ENCODE measurements at regions not wholly inside any gene's neighbourhood (a gene's known extent, or its start where the extent isn't known, plus 50 kb on each side); places are given as distances from the start of the nearest gene placed in this dataset.

- H2AK5ac ChIP-seq (ENCODE audit: low read depth, low read length), result no peak overlapping the region
- H3K4me3 ChIP-seq (ENCODE audit: extremely low read depth in 1 of 4, insufficient read depth in 2 of 4, low read depth in 3 of 4, low read length in 4 of 4), result no peak overlapping the region
- H3K27ac ChIP-seq (ENCODE audit: low read depth, low read length), result no peak overlapping the region
- H2BK5ac ChIP-seq (ENCODE audit: low read depth, low read length), result no peak overlapping the region
- no peak overlapping the region for H3K9ac ChIP-seq (replicated peaks in 1 of 4; ENCODE audit: extremely low read depth in 1 of 4, low read depth in 3 of 4, low read length in 3 of 4)
- no peaks in the 10 kb centered on the region for H3K27me3 ChIP-seq (replicated peaks in 1 of 4; ENCODE audit: control insufficient read depth in 3 of 4, extremely low read depth in 1 of 4, insufficient read depth in 3 of 4, low read length in 3 of 4)
- H4K91ac ChIP-seq (replicated peaks; ENCODE audit: insufficient read length, low read length), result no peak overlapping the region
- H3K79me1 ChIP-seq (ENCODE audit: low read depth, low read length), result no peaks in the 10 kb centered on the region
- H4K20me1 ChIP-seq (replicated peaks in 1 of 2; ENCODE audit: control insufficient read depth in 1 of 2, insufficient read depth in 2 of 2, low read length in 2 of 2), result no peaks in the 10 kb centered on the region
- H4K5ac ChIP-seq (ENCODE audit: insufficient read length, low read depth, low read length), result no peak overlapping the region
- no peak overlapping the region for H2BK12ac ChIP-seq (ENCODE audit: low read depth, low read length)
- no peak overlapping the region for H2BK120ac ChIP-seq (replicated peaks; ENCODE audit: low read depth, low read length)
- no peaks in the 10 kb centered on the region for H3K4me1 ChIP-seq (replicated peaks in 1 of 4; ENCODE audit: control insufficient read depth in 3 of 4, insufficient read depth in 4 of 4, low read length in 3 of 4)
- H3K4me2 ChIP-seq (ENCODE audit: insufficient read depth in 1 of 2, low read depth in 2 of 2, low read length in 2 of 2), result no peak overlapping the region
- no peak overlapping the region for H3K4ac ChIP-seq (replicated peaks; ENCODE audit: insufficient read length, low read depth, low read length)
- DNase-seq (ENCODE audit: low read depth in 1 of 2, low spot score in 2 of 2) (no peak), FAIRE-seq (no peak)
- H3K23me2 ChIP-seq (ENCODE audit: low read depth, low read length), result no peaks in the 10 kb centered on the region
- H3K79me2 ChIP-seq (ENCODE audit: control insufficient read depth in 1 of 2, insufficient read depth in 2 of 2, low read length in 2 of 2), result no peaks in the 10 kb centered on the region
- POLR2A ChIA-PET (ENCODE audit: partially characterized antibody), result no interaction called here
- H2AFZ ChIP-seq (ENCODE audit: low read length), result no peak overlapping the region
- no peak overlapping the region for H3K14ac ChIP-seq (ENCODE audit: insufficient read length)
- H3K36me3 ChIP-seq (ENCODE audit: control insufficient read depth in 2 of 4, insufficient read depth in 4 of 4, low read length in 3 of 4), result no peaks in the 10 kb centered on the region
- H2BK15ac ChIP-seq (ENCODE audit: low read length), result no peak overlapping the region
- no peak overlapping the region for H2BK20ac ChIP-seq (ENCODE audit: low read length)
- H3K23ac ChIP-seq (ENCODE audit: insufficient read length), result no peak overlapping the region
- H4K8ac ChIP-seq (ENCODE audit: extremely low read depth, insufficient read depth, low read length), result no peak overlapping the region
- no peaks in the 10 kb centered on the region; a peak in 1 of 4 replicates for H3K9me3 ChIP-seq (ENCODE audit: insufficient read depth in 2 of 2, low read depth in 1 of 2, low read length in 1 of 2)
- CTCF ChIA-PET (ENCODE audit: partially characterized antibody), result interaction anchor here (0.6 to 2.0 kb wide), 3 partner anchors 14 to 228 kb away, joined by 3 to 5 read pairs (median 3); no protein-coding TSS in a partner anchor
- H3K56ac ChIP-seq (replicated peaks; ENCODE audit: insufficient read length, low read depth, low read length), result no peak overlapping the region
- 84% methylated on average over 6 of the region's 6 CpGs; no CpG with 5 or more reads in 1 of the 2 experiments for WGBS, 2 experiments (ENCODE audit: extremely low coverage in 1 of 2, insufficient coverage in 1 of 2, insufficient read length in 1 of 2, insufficient replicate concordance in 2 of 2, low coverage in 1 of 2, low lambda C conversion rate in 2 of 2, missing lambda C conversion rate in 1 of 2)
- no peak overlapping the region for H3K18ac ChIP-seq (ENCODE audit: extremely low read depth, low read length)
- TF ChIP-seq CREB1 (IDR thresholded peaks at IDR 0.05) (no peak), FOSL1 (IDR thresholded peaks at IDR 0.05; ENCODE audit: insufficient read depth, low read depth, low read length) (no peak), SIN3A (conservative IDR thresholded peaks at IDR 0.05 in 1 of 2, IDR thresholded peaks at IDR 0.05 in 1 of 2; ENCODE audit: low read depth in 1 of 2, low read length in 2 of 2) (no peak), CEBPB (IDR thresholded peaks at IDR 0.05; ENCODE audit: low read depth, low read length) (no peak), CBX8 (IDR thresholded peaks at IDR 0.05; ENCODE audit: borderline replicate concordance, low read depth, low read length) (no peak), BCL11A (IDR thresholded peaks at IDR 0.05; ENCODE audit: low read depth in 2 of 2, low read length in 2 of 2) (no peak), YY1 (IDR thresholded peaks at IDR 0.05; ENCODE audit: low read depth, low read length) (no peak), CBX5 (IDR thresholded peaks at IDR 0.05; ENCODE audit: low read depth, low read length) (no peak), CTBP2 (IDR thresholded peaks at IDR 0.05; ENCODE audit: borderline replicate concordance, insufficient read depth, insufficient read length, low read length) (no peak), POU5F1 (IDR thresholded peaks at IDR 0.05; ENCODE audit: low read depth, low read length) (no peak), PHF8 (conservative IDR thresholded peaks at IDR 0.05; ENCODE audit: low read depth, low read length) (no peak)
These were observed 129.2 kb downstream of the SAMD5 start for GRCh38 chr6:147637620-147638195.

Measured in H1 (cell line).